GM19351 (cell line): ENCODE measurements at regions not wholly inside any gene's neighbourhood (a gene's known extent, or its start where the extent isn't known, plus 50 kb on each side); places are given as distances from the start of the nearest gene placed in this dataset.

Experiments
- ATAC-seq: cut with Tn5 transposase; IDR thresholded peaks from one replicate; pipeline ENCODE4 v1.9.1; 2021; ENCODE audit warnings: mild to moderate bottlenecking, moderate library complexity; ENCODE audit not compliant: unreplicated experiment

GRCh38 chr5:12312343-12312742, 408.1 kb upstream of the CTNND2 start:
- ATAC-seq: no peak

GRCh38 chr5:12294151-12294550, 389.9 kb upstream of the CTNND2 start:
- ATAC-seq: no peak

GRCh38 chr5:12292610-12293204, 388.5 kb upstream of the CTNND2 start:
- no peak for ATAC-seq

GRCh38 chr5:12284604-12285003, 380.4 kb upstream of the CTNND2 start:
- ATAC-seq: no peak

- peak; percentile 64 for ATAC-seq
These were observed 373.4 kb upstream of the CTNND2 start for GRCh38 chr5:12277504-12278192.

GRCh38 chr5:12274236-12274635, 370.0 kb upstream of the CTNND2 start:
- ATAC-seq: no peak

- no peak for ATAC-seq
These were observed 368.1 kb upstream of the CTNND2 start for GRCh38 chr5:12272389-12272788.

- ATAC-seq: no peak
These were observed 366.7 kb upstream of the CTNND2 start for GRCh38 chr5:12270914-12271313.

- ATAC-seq: no peak
These were observed 364.9 kb upstream of the CTNND2 start for GRCh38 chr5:12269164-12269563.

GRCh38 chr5:12258549-12258948, 354.3 kb upstream of the CTNND2 start:
- ATAC-seq: no peak

GRCh38 chr5:12250454-12250853, 346.2 kb upstream of the CTNND2 start:
- ATAC-seq: no peak

- ATAC-seq: no peak
These were observed 344.6 kb upstream of the CTNND2 start for GRCh38 chr5:12248831-12249230.

- ATAC-seq: no peak
These were observed 341.8 kb upstream of the CTNND2 start for GRCh38 chr5:12246036-12246435.

- no peak for ATAC-seq
These were observed 341.2 kb upstream of the CTNND2 start for GRCh38 chr5:12245429-12245828.

GRCh38 chr5:12242950-12243888, 339.0 kb upstream of the CTNND2 start:
- ATAC-seq: no peak

- ATAC-seq: no peak
These were observed 333.8 kb upstream of the CTNND2 start for GRCh38 chr5:12237837-12238575.

- no peak for ATAC-seq
These were observed 326.4 kb upstream of the CTNND2 start for GRCh38 chr5:12230659-12231058.

GRCh38 chr5:12217039-12217438, 312.8 kb upstream of the CTNND2 start:
- ATAC-seq: no peak

- no peak for ATAC-seq
These were observed 310.2 kb upstream of the CTNND2 start for GRCh38 chr5:12214267-12215015.

- ATAC-seq: no peak
These were observed 304.3 kb upstream of the CTNND2 start for GRCh38 chr5:12208366-12209100.
